PFSK-1 (cell line): ENCODE measurements at regions not wholly inside any gene's neighbourhood (a gene's known extent, or its start where the extent isn't known, plus 50 kb on each side); places are given as distances from the start of the nearest gene placed in this dataset.
A peak's percentile ranks its signal among the peaks of the same experiment; 100 is the strongest.

Experiments
- FOXP2 ChIP-seq: optimal IDR thresholded peaks from 2 replicates; pipeline ENCODE3; 2011; ENCODE audit warnings: borderline replicate concordance, control low read depth, inconsistent platforms; ENCODE audit not compliant: insufficient read depth; ENCODE audit errors: extremely low read length, extremely low read depth
- POLR2AphosphoS5 ChIP-seq: IDR thresholded peaks from 2 replicates; pipeline ENCODE4 v1.6.1; 2012; ENCODE audit warnings: low read depth, mild to moderate bottlenecking, control low read depth, low read length, moderate library complexity
- SIN3A ChIP-seq: IDR thresholded peaks from 2 replicates; pipeline ENCODE4 v1.6.1; 2012; ENCODE audit warnings: mild to moderate bottlenecking, low read length, moderate library complexity, borderline replicate concordance; ENCODE audit not compliant: insufficient read depth
- TAF1 ChIP-seq: IDR thresholded peaks from 2 replicates; pipeline ENCODE4 v1.6.1; 2012; ENCODE audit warnings: low read length, control low read depth, borderline replicate concordance; ENCODE audit not compliant: insufficient read depth
- TF ChIP-seq, protein P1 (sequence below), 2 experiments: IDR thresholded peaks; 2 replicates each; pipeline versions ENCODE4 v1.6.1 to v1.8.0; 2011 to 2012; ENCODE audit warnings: low read depth in 2 of 2, low read length in 2 of 2, control low read depth in 1 of 2, inconsistent platforms in 1 of 2, mild to moderate bottlenecking in 1 of 2, moderate library complexity in 1 of 2; ENCODE audit not compliant: insufficient read depth in 1 of 2

DNA sequence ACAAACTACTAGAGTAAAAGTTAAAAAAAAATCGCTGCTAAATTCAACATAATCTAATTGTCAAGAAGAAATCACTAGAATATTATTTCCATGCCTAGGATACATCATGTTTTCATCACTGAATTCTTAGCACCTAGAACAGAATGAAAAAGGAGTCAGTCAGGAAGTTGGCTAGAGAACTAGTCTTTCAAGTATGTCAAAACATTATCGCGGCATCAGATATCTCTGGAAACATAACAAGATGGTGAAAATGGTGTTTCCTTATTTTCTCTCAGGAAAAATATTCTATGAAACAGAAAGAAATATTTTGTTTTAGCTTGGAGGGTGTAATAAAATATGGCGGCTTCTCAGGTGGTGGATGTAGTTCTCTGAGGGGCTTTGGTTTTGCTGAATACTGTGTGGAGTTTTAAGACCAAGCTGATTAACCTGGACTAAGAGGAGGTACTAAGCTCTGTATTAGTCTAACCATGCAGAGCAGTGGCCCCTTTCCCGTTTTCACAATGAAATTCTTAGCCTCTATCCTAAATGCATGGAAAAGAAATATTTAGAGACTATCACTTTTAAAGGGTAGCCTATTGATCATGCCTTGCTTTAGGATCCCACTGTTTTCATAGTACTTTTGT lies 205.6 kb downstream of the MDFIC start:
- TF ChIP-seq POLR2AphosphoS5 (peak; percentile 57; the same call in 1 of the 2 replicates), TAF1 (no peak), SIN3A (no peak), FOXP2 (no peak)
- TF ChIP-seq, protein P1, sequence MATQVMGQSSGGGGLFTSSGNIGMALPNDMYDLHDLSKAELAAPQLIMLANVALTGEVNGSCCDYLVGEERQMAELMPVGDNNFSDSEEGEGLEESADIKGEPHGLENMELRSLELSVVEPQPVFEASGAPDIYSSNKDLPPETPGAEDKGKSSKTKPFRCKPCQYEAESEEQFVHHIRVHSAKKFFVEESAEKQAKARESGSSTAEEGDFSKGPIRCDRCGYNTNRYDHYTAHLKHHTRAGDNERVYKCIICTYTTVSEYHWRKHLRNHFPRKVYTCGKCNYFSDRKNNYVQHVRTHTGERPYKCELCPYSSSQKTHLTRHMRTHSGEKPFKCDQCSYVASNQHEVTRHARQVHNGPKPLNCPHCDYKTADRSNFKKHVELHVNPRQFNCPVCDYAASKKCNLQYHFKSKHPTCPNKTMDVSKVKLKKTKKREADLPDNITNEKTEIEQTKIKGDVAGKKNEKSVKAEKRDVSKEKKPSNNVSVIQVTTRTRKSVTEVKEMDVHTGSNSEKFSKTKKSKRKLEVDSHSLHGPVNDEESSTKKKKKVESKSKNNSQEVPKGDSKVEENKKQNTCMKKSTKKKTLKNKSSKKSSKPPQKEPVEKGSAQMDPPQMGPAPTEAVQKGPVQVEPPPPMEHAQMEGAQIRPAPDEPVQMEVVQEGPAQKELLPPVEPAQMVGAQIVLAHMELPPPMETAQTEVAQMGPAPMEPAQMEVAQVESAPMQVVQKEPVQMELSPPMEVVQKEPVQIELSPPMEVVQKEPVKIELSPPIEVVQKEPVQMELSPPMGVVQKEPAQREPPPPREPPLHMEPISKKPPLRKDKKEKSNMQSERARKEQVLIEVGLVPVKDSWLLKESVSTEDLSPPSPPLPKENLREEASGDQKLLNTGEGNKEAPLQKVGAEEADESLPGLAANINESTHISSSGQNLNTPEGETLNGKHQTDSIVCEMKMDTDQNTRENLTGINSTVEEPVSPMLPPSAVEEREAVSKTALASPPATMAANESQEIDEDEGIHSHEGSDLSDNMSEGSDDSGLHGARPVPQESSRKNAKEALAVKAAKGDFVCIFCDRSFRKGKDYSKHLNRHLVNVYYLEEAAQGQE (IDR thresholded peaks at IDR 0.05; ENCODE audit: insufficient read depth in 1 of 2, low read depth in 2 of 2, low read length in 2 of 2), result no peak
